Liver (tissue), 3 donors: ENCODE measurements at regions not wholly inside any gene's neighbourhood (a gene's known extent, or its start where the extent isn't known, plus 50 kb on each side); places are given as distances from the start of the nearest gene placed in this dataset.

Experiments used
- FOXA2 ChIP-seq: IDR thresholded peaks from 2 replicates; pipeline ENCODE4 v1.6.1; 2016; ENCODE audit warnings: antibody characterized with exemption
- GABPA ChIP-seq, 2 donors: IDR thresholded peaks in 1 of 2; conservative IDR thresholded peaks in 1 of 2; 2 replicates each; pipeline ENCODE4 v1.6.1; 2016; ENCODE audit warnings: antibody characterized with exemption in 2 of 2, mild to moderate bottlenecking in 1 of 2, moderate library complexity in 1 of 2
- JUND ChIP-seq, 2 donors: IDR thresholded peaks; 2 replicates each; pipeline ENCODE4 v1.6.1; 2016; ENCODE audit warnings: antibody characterized with exemption in 2 of 2
- NR2F2 ChIP-seq: IDR thresholded peaks from 2 replicates; pipeline ENCODE4 v1.6.1; 2016; ENCODE audit warnings: antibody characterized with exemption
- RAD21 ChIP-seq, 2 donors: IDR thresholded peaks; 2 replicates each; pipeline ENCODE4 v1.6.1; 2016; ENCODE audit warnings: antibody characterized with exemption in 2 of 2, mild to moderate bottlenecking in 2 of 2
- TAF1 ChIP-seq: conservative IDR thresholded peaks from 2 replicates; pipeline ENCODE4 v1.6.1; 2016; ENCODE audit warnings: antibody characterized with exemption, mild to moderate bottlenecking
- TF ChIP-seq, protein P1 (sequence below): fragments of 150-350 bp; IDR thresholded peaks from 2 replicates; pipeline ENCODE4 v1.5.1; 2017; ENCODE audit warnings: improper control_type of control experiment, low read depth, low read length; ENCODE audit not compliant: missing input control
- TF ChIP-seq, protein P2 (sequence below): IDR thresholded peaks from 2 replicates; pipeline ENCODE4 v1.6.1; 2016; ENCODE audit warnings: antibody characterized with exemption, mild to moderate bottlenecking
- TF ChIP-seq, protein P3 (sequence below): IDR thresholded peaks from 2 replicates; pipeline ENCODE4 v1.6.1; 2016; ENCODE audit warnings: antibody characterized with exemption
- TF ChIP-seq, protein P4 (sequence below): IDR thresholded peaks from 2 replicates; pipeline ENCODE4 v1.6.1; 2016; ENCODE audit warnings: antibody characterized with exemption
- donor health status: healthy.
- donor health status: healthy.

DNA sequence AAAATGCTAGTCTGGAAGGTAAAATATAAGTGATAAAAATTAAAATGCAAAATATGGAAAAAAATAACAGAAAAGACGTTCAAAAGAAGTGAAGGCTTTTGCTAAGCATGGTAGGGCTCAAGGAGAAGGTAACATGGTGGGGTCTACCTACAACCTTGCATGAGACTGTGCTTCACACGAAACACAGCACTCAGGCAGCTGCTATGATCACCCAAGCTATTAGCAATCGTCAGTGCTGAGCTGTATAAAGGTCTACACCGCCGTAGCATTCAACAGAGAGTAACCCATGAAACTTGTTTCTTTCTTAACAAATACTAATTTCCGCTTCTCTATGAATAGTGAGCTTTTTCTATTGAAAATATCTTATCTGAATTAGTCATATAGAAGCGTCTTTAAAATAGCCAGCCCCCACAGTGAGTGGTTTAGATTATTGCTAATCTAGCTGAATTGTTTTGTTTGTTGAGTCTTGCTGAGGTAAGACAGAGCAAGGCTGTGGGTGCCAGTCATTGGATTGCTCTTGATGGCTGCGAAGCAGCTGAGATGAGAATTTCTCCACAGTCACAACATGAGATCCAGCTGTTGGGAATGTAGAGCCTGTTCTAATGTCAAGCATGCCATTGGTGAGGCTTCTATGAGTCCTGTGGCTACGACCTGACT is 230.0 kb downstream of the KLF13 start:
- TF ChIP-seq, protein P1, sequence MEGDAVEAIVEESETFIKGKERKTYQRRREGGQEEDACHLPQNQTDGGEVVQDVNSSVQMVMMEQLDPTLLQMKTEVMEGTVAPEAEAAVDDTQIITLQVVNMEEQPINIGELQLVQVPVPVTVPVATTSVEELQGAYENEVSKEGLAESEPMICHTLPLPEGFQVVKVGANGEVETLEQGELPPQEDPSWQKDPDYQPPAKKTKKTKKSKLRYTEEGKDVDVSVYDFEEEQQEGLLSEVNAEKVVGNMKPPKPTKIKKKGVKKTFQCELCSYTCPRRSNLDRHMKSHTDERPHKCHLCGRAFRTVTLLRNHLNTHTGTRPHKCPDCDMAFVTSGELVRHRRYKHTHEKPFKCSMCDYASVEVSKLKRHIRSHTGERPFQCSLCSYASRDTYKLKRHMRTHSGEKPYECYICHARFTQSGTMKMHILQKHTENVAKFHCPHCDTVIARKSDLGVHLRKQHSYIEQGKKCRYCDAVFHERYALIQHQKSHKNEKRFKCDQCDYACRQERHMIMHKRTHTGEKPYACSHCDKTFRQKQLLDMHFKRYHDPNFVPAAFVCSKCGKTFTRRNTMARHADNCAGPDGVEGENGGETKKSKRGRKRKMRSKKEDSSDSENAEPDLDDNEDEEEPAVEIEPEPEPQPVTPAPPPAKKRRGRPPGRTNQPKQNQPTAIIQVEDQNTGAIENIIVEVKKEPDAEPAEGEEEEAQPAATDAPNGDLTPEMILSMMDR: no peak
- TF ChIP-seq, protein P2, sequence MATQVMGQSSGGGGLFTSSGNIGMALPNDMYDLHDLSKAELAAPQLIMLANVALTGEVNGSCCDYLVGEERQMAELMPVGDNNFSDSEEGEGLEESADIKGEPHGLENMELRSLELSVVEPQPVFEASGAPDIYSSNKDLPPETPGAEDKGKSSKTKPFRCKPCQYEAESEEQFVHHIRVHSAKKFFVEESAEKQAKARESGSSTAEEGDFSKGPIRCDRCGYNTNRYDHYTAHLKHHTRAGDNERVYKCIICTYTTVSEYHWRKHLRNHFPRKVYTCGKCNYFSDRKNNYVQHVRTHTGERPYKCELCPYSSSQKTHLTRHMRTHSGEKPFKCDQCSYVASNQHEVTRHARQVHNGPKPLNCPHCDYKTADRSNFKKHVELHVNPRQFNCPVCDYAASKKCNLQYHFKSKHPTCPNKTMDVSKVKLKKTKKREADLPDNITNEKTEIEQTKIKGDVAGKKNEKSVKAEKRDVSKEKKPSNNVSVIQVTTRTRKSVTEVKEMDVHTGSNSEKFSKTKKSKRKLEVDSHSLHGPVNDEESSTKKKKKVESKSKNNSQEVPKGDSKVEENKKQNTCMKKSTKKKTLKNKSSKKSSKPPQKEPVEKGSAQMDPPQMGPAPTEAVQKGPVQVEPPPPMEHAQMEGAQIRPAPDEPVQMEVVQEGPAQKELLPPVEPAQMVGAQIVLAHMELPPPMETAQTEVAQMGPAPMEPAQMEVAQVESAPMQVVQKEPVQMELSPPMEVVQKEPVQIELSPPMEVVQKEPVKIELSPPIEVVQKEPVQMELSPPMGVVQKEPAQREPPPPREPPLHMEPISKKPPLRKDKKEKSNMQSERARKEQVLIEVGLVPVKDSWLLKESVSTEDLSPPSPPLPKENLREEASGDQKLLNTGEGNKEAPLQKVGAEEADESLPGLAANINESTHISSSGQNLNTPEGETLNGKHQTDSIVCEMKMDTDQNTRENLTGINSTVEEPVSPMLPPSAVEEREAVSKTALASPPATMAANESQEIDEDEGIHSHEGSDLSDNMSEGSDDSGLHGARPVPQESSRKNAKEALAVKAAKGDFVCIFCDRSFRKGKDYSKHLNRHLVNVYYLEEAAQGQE: no peak
- TF ChIP-seq FOXA2 (no peak), TAF1 (no peak), GABPA (IDR thresholded peaks at IDR 0.05 in 1 of 2, conservative IDR thresholded peaks at IDR 0.05 in 1 of 2) (no peak), RAD21 (IDR thresholded peaks at IDR 0.05) (no peak), JUND (IDR thresholded peaks at IDR 0.05) (no peak), NR2F2 (no peak)
- TF ChIP-seq, protein P3, sequence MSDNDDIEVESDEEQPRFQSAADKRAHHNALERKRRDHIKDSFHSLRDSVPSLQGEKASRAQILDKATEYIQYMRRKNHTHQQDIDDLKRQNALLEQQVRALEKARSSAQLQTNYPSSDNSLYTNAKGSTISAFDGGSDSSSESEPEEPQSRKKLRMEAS: no peak
- TF ChIP-seq, protein P4, sequence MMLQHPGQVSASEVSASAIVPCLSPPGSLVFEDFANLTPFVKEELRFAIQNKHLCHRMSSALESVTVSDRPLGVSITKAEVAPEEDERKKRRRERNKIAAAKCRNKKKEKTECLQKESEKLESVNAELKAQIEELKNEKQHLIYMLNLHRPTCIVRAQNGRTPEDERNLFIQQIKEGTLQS: no peak
